ENCODE measurements at regions not wholly inside any gene's neighbourhood (a gene's known extent, or its start where the extent isn't known, plus 50 kb on each side); places are given as distances from the start of the nearest gene placed in this dataset.

DNA sequence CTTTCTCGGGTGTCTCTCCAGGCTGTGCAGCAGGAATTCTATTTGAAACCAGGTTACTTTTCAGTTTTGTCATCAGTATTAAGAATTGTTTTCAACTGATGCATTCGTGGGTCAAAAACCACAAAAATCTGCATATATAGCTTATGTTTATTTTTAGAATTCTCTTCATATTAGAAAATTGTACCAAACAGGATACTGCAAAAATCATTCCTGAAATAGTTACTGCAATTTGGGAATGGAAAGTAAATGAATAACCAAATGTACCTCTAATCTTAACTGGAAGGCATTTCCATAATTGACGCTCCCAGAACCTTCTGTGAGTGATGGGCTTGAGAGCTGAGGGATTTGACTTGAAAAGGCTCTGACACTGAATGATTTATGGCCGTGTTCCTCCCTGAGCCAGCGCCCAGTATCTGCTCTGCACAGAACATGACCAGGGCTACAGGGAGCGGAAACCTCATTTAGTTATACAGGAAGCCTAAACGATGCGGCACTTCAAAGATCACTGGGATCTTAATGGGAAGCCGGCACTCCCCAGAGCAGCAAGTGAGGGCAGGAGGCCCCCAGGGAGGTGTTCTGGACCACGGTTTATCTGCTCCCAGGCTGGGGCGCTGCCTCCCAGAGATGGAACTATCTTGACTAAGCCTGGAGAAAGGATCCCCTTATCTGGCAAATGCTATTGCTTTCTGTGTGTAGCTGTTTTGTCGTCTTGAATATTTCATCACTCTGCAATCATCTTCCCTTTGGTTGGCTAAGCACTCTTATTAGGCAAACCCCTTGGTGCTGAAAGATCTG lies 446.0 kb downstream of the QKI start:
- H3K9me1 ChIP-seq (ENCODE audit: control insufficient read depth, insufficient read depth, low read length), result no peaks in the 10 kb centered on the region
- CTCF ChIA-PET (ENCODE audit: low intra/inter-chr PET ratio), result no interaction called here
- peaks cover 3 to 23% of the 10 kb centered on the region in 2 experiments; a peak in 4 of 5 replicates for H3K4me1 ChIP-seq (replicated peaks in 1 of 2; ENCODE audit: control insufficient read depth in 2 of 2, insufficient read depth in 2 of 2, low read length in 2 of 2)
- ATAC-seq (peak; percentile 95), DNase-seq (ENCODE audit: extremely low read depth in 1 of 4, low spot score in 3 of 4) (peak; percentile 61 to 92 (median 77)), FAIRE-seq (peak; percentile 90)
- WGBS (ENCODE audit: insufficient coverage, low coverage, missing lambda C conversion rate), result under 1% methylated on average over 12 of the region's 12 CpGs
- no peak overlapping the region for H2AFZ ChIP-seq (ENCODE audit: low read depth, low read length)
- peak overlapping the region; percentile 1; the same call in 1 of the 3 replicates for H3K27ac ChIP-seq (ENCODE audit: extremely low read depth, low read depth, low read length)
- no peaks in the 10 kb centered on the region for H4K20me1 ChIP-seq (replicated peaks; ENCODE audit: control insufficient read depth, insufficient read depth, low read length)
- no TSS peak for BruUV-seq (replicated peaks)
- H3K9me3 ChIP-seq (replicated peaks; ENCODE audit: control insufficient read depth, insufficient read depth, low read depth, low read length), result peaks cover 6% of the 10 kb centered on the region; the same call in 1 of the 2 replicates
- POLR2A ChIA-PET, result interaction anchor here (0.6 to 1.9 kb wide), 2 partner anchors 16 to 156 kb away, joined by 3 to 6 read pairs; no protein-coding TSS in a partner anchor
- intact Hi-C loops (cut with micrococcal nuclease) (loop anchor here (2.0 to 5.0 kb wide), 2 partner anchors 84 to 148 kb away; no protein-coding TSS in a partner anchor), in situ Hi-C loops (cut with MboI) (no loop called here)
- H3K79me2 ChIP-seq (ENCODE audit: control insufficient read depth, insufficient read depth, low read length), result no peaks in the 10 kb centered on the region
- peaks cover 0 to 12% of the 10 kb centered on the region in 2 experiments; a peak in 3 of 5 replicates for H3K27me3 ChIP-seq (ENCODE audit: control insufficient read depth in 2 of 2, insufficient read depth in 2 of 2, low read length in 2 of 2)
- H3K4me2 ChIP-seq (ENCODE audit: insufficient read depth, low read length), result peak overlapping the region; percentile 63
- no peaks in the 10 kb centered on the region for H3K36me3 ChIP-seq (ENCODE audit: control insufficient read depth, insufficient read depth, low read length)
- no peak overlapping the region for H3K4me3 ChIP-seq
- H3K9ac ChIP-seq (ENCODE audit: insufficient read depth in 1 of 2, low read depth in 2 of 2, low read length in 2 of 2), result no peak overlapping the region
- TF ChIP-seq LCOR (CRISPR knock-in tag; IDR thresholded peaks at IDR 0.05) (peak; percentile 65; the same call in 1 of the 2 replicates), BCOR (IDR thresholded peaks at IDR 0.05) (0 out of 2 replicates have a peak, but pooled peaks have one; percentile 21), MTA3 (IDR thresholded peaks at IDR 0.05; ENCODE audit: borderline replicate concordance) (no peak), MECOM (CRISPR knock-in tag; IDR thresholded peaks at IDR 0.05) (peak; percentile 76; the same call in 1 of the 2 replicates), ZNF431 (CRISPR knock-in tag; IDR thresholded peaks at IDR 0.05) (peak; percentile 72; the same call in 1 of the 2 replicates), TCF3 (CRISPR knock-in tag; IDR thresholded peaks at IDR 0.05) (peak; percentile 89), ZNF551 (CRISPR knock-in tag; IDR thresholded peaks at IDR 0.05) (no peak), SMARCE1 (IDR thresholded peaks at IDR 0.05) (peak; percentile 68; the same call in 1 of the 2 replicates), RNF2 (IDR thresholded peaks at IDR 0.05) (peak; percentile 46; the same call in 1 of the 2 replicates), TAL1 (IDR thresholded peaks at IDR 0.05) (peak; percentile 89), ZNF696 (CRISPR knock-in tag; conservative IDR thresholded peaks at IDR 0.05) (no peak), CREB1 (IDR thresholded peaks at IDR 0.05) (peak; percentile 76), CREB1 (CRISPR knock-in tag; IDR thresholded peaks at IDR 0.05) (no peak), TCF7 (IDR thresholded peaks at IDR 0.05; ENCODE audit: borderline replicate concordance) (peak; percentile 98), RUNX1 (IDR thresholded peaks at IDR 0.05; ENCODE audit: low read depth) (peak; percentile 40; the same call in 1 of the 2 replicates), RAD21 (CRISPR knock-in tag; conservative IDR thresholded peaks at IDR 0.05 in 1 of 2, IDR thresholded peaks at IDR 0.05 in 1 of 2) (peak in 1 of 2 experiments; percentile 46; a peak in 2 of 4 replicates), ZEB2 (IDR thresholded peaks at IDR 0.05) (peak; percentile 65)
- TF ChIP-seq, protein P1, sequence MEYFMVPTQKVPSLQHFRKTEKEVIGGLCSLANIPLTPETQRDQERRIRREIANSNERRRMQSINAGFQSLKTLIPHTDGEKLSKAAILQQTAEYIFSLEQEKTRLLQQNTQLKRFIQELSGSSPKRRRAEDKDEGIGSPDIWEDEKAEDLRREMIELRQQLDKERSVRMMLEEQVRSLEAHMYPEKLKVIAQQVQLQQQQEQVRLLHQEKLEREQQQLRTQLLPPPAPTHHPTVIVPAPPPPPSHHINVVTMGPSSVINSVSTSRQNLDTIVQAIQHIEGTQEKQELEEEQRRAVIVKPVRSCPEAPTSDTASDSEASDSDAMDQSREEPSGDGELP (CRISPR knock-in tag; IDR thresholded peaks at IDR 0.05; ENCODE audit: borderline replicate concordance), result peak; percentile 58; the same call in 1 of the 2 replicates
- TF ChIP-seq, protein P2, sequence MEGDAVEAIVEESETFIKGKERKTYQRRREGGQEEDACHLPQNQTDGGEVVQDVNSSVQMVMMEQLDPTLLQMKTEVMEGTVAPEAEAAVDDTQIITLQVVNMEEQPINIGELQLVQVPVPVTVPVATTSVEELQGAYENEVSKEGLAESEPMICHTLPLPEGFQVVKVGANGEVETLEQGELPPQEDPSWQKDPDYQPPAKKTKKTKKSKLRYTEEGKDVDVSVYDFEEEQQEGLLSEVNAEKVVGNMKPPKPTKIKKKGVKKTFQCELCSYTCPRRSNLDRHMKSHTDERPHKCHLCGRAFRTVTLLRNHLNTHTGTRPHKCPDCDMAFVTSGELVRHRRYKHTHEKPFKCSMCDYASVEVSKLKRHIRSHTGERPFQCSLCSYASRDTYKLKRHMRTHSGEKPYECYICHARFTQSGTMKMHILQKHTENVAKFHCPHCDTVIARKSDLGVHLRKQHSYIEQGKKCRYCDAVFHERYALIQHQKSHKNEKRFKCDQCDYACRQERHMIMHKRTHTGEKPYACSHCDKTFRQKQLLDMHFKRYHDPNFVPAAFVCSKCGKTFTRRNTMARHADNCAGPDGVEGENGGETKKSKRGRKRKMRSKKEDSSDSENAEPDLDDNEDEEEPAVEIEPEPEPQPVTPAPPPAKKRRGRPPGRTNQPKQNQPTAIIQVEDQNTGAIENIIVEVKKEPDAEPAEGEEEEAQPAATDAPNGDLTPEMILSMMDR (IDR thresholded peaks at IDR 0.05 in 2 of 3, conservative IDR thresholded peaks at IDR 0.05 in 1 of 3; ENCODE audit: insufficient read depth in 2 of 3, low read depth in 1 of 3, low read length in 3 of 3), result peak in 1 of 3 experiments; percentile 9; a peak in 1 of 6 replicates
- TF ChIP-seq, protein P3, sequence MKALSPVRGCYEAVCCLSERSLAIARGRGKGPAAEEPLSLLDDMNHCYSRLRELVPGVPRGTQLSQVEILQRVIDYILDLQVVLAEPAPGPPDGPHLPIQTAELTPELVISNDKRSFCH (CRISPR knock-in tag; IDR thresholded peaks at IDR 0.05), result no peak
- TF ChIP-seq, protein P3 (tag; IDR thresholded peaks at IDR 0.05), result 0 out of 2 replicates have a peak, but pooled peaks have one; percentile 36

Data from K562 (cell line).